ENCODE measurements at regions not wholly inside any gene's neighbourhood (a gene's known extent, or its start where the extent isn't known, plus 50 kb on each side); places are given as distances from the start of the nearest gene placed in this dataset.

DNA sequence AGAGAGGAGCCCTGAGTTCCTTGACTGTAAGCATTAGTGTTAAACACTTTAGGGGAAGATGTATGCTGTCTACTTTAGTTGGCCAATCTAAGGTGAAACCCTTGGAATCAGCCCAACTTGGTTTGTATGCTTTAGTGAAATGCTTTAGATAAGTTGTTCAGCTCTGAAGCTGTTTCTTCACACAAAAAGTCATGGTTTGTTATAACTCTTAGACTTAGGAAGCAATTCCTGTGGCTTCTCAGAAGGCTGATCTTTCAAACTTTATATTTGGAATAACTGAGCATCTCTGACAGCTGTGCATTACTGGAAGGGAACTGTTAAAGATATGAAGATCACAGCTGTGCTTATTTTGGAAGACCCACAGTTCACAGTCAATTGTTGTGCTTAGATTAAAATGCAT lies 714.1 kb downstream of the FAT4 start:
- Histone ChIP-seq H3K4me3 (ENCODE audit: control insufficient read depth in 1 of 7, extremely low read depth in 1 of 7, insufficient read depth in 4 of 7, low read depth in 2 of 7, low read length in 6 of 7) (no peak overlapping the region), H3K4me1 (ENCODE audit: control extremely low read depth in 1 of 4, control insufficient read depth in 4 of 4, insufficient read depth in 4 of 4, low read length in 3 of 4) (no peaks in the 10 kb centered on the region), H3K27ac (ENCODE audit: insufficient read depth in 1 of 2, low read depth in 1 of 2, low read length in 2 of 2, poor library complexity in 1 of 2, severe bottlenecking in 2 of 2) (no peak overlapping the region), H3K9me3 (ENCODE audit: control extremely low read depth in 1 of 5, control insufficient read depth in 4 of 5, insufficient read depth in 2 of 5, low read depth in 1 of 5, low read length in 4 of 5) (no peaks in the 10 kb centered on the region), H3K36me3 (ENCODE audit: control insufficient read depth in 4 of 4, insufficient read depth in 4 of 4, low read length in 3 of 4) (no peaks in the 10 kb centered on the region), H3K27me3 (replicated peaks in 2 of 5; ENCODE audit: control insufficient read depth in 4 of 5, insufficient read depth in 5 of 5, low read length in 4 of 5) (no peaks in the 10 kb centered on the region)
- ChIA-PET POLR2A (no interaction called here), CTCF (no interaction called here)
- DNase-seq, result no peak

DNA sequence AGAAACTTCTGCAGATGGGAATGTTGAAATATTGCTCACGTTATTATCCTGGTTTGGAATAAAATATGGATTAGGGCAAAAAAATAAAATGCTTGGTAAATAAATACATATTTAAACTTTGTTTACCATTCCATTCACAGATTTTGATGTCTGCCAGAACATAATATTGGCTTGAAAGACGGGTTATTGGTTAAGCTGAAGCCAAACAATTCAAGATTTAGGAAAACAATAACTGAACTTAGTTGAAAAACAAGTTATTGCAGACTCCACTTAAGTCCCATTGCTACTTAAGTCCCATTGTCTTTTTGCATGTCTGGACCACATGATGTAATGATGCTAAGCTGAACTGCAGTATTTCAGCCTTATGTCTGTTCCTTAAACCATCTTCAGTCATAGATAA lies 722.5 kb downstream of the FAT4 start:
- DNase-seq, result no peak
- WGBS (ENCODE audit: insufficient coverage), result no CpG with 5 or more reads among the region's 2 CpGs
- POLR2A ChIA-PET, result no interaction called here
- H3K27ac ChIP-seq (ENCODE audit: insufficient read depth in 1 of 2, low read depth in 1 of 2, low read length in 2 of 2, poor library complexity in 1 of 2, severe bottlenecking in 2 of 2), result no peak overlapping the region
- H3K4me1 ChIP-seq (ENCODE audit: control extremely low read depth in 1 of 4, control insufficient read depth in 4 of 4, insufficient read depth in 4 of 4, low read length in 3 of 4), result no peaks in the 10 kb centered on the region
- no peaks in the 10 kb centered on the region for H3K9me3 ChIP-seq (ENCODE audit: control extremely low read depth in 1 of 5, control insufficient read depth in 4 of 5, insufficient read depth in 2 of 5, low read depth in 1 of 5, low read length in 4 of 5)
- H3K36me3 ChIP-seq (ENCODE audit: control insufficient read depth in 4 of 4, insufficient read depth in 4 of 4, low read length in 3 of 4), result no peaks in the 10 kb centered on the region
- no peaks in the 10 kb centered on the region for H3K27me3 ChIP-seq (replicated peaks in 2 of 5; ENCODE audit: control insufficient read depth in 4 of 5, insufficient read depth in 5 of 5, low read length in 4 of 5)
- CTCF ChIA-PET, result no interaction called here
- no peak overlapping the region for H3K4me3 ChIP-seq (ENCODE audit: control insufficient read depth in 1 of 7, extremely low read depth in 1 of 7, insufficient read depth in 4 of 7, low read depth in 2 of 7, low read length in 6 of 7)

DNA sequence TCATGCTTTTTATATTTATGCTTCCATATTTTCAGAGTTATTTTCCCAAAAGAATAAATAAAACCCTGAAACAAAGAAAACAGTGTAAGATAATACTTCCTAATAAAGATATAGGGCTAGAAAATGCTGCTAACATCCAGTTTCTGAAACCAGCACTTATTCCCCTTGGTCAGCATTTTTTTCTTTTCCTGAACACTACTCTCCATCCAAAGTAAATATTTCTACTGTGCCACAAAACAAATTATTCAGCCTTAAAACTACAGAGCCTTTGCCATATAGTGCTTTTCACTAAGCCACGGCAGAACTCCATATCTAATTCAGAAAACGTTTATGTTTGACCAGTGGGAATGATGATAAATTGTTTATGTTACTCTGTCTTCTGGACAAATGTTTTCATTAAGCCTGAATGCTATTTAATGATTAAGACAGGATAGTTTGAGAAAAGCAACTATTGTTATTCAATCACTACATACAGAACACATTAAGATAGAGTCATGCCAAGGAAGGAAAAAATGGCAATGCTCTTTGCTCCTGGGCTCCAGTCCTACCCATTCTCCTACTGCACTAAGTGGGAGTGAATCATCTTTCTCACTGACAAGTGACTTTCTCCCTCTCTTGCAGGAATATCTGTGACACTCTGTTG lies 723.9 kb downstream of the FAT4 start:
- DNase-seq, result no peak
- no peak overlapping the region for H3K4me3 ChIP-seq (ENCODE audit: control insufficient read depth in 1 of 7, extremely low read depth in 1 of 7, insufficient read depth in 4 of 7, low read depth in 2 of 7, low read length in 6 of 7)
- no CpG with 5 or more reads among the region's 2 CpGs for WGBS (ENCODE audit: insufficient coverage)
- no peaks in the 10 kb centered on the region for H3K9me3 ChIP-seq (ENCODE audit: control extremely low read depth in 1 of 5, control insufficient read depth in 4 of 5, insufficient read depth in 2 of 5, low read depth in 1 of 5, low read length in 4 of 5)
- CTCF ChIA-PET, result no interaction called here
- H3K27me3 ChIP-seq (replicated peaks in 2 of 5; ENCODE audit: control insufficient read depth in 4 of 5, insufficient read depth in 5 of 5, low read length in 4 of 5), result no peaks in the 10 kb centered on the region
- H3K27ac ChIP-seq (ENCODE audit: insufficient read depth in 1 of 2, low read depth in 1 of 2, low read length in 2 of 2, poor library complexity in 1 of 2, severe bottlenecking in 2 of 2), result no peak overlapping the region
- H3K36me3 ChIP-seq (ENCODE audit: control insufficient read depth in 4 of 4, insufficient read depth in 4 of 4, low read length in 3 of 4), result no peaks in the 10 kb centered on the region
- POLR2A ChIA-PET, result no interaction called here
- H3K4me1 ChIP-seq (ENCODE audit: control extremely low read depth in 1 of 4, control insufficient read depth in 4 of 4, insufficient read depth in 4 of 4, low read length in 3 of 4), result no peaks in the 10 kb centered on the region

DNA sequence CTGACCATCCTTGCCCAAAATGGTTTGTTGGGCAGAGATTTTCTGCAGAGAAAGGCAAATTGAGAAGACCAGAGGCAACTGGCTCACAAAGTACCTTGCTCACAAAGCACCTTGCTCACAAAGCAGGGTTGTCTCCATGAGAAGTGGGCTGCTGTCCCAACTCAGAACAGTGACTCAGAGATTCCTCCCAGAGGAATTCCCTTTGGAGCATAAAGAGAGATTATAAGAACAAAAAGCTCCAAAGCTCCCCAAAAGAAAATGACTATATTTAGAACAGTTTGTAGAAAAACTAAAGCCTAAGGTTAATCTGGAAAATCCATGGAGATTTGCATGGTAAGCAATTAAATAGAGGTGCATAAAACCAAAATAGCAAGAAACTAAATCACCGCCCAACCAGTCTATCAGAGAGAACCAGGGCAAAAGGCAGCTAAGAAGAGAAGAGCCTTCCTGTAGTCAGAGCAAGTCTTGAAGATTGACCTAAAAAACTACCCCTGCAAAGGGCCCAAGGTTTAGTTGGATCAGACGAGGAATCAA lies 731.4 kb downstream of the FAT4 start:
- no peak overlapping the region for H3K27ac ChIP-seq (ENCODE audit: insufficient read depth in 1 of 2, low read depth in 1 of 2, low read length in 2 of 2, poor library complexity in 1 of 2, severe bottlenecking in 2 of 2)
- DNase-seq, result no peak

DNA sequence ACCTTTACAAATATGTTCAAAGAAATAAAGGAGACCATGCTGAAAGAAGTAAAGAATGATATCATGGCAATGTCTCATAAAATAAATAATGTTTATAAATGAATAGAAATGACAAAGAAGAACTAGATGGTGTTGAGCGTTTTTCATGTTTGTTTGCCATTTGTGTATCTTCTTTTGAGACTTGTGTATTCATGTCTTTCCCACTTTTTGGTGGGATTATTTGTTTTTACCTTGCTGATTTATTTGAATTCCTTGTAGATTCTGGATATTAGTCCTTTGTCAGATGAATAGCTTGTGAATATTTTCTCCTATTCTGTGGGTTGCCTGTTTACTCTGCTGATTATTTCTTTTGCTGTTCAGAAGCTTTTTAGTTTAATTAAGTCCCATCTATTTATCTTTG lies 732.4 kb downstream of the FAT4 start:
- Histone ChIP-seq H3K4me1 (ENCODE audit: control extremely low read depth in 1 of 4, control insufficient read depth in 4 of 4, insufficient read depth in 4 of 4, low read length in 3 of 4) (no peaks in the 10 kb centered on the region), H3K4me3 (ENCODE audit: control insufficient read depth in 1 of 7, extremely low read depth in 1 of 7, insufficient read depth in 4 of 7, low read depth in 2 of 7, low read length in 6 of 7) (no peak overlapping the region), H3K27me3 (replicated peaks in 2 of 5; ENCODE audit: control insufficient read depth in 4 of 5, insufficient read depth in 5 of 5, low read length in 4 of 5) (no peaks in the 10 kb centered on the region), H3K27ac (ENCODE audit: insufficient read depth in 1 of 2, low read depth in 1 of 2, low read length in 2 of 2, poor library complexity in 1 of 2, severe bottlenecking in 2 of 2) (no peak overlapping the region), H3K9me3 (ENCODE audit: control extremely low read depth in 1 of 5, control insufficient read depth in 4 of 5, insufficient read depth in 2 of 5, low read depth in 1 of 5, low read length in 4 of 5) (no peaks in the 10 kb centered on the region), H3K36me3 (ENCODE audit: control insufficient read depth in 4 of 4, insufficient read depth in 4 of 4, low read length in 3 of 4) (no peaks in the 10 kb centered on the region)
- POLR2A ChIA-PET, result no interaction called here
- DNase-seq, result no peak
- WGBS (ENCODE audit: insufficient coverage), result 100% methylated on average over 1 of the region's 1 CpG
- CTCF ChIA-PET, result no interaction called here

More for the DNA sequence above, 731.4 kb downstream of the FAT4 start:
- Histone ChIP-seq H3K4me1 (ENCODE audit: control extremely low read depth in 1 of 4, control insufficient read depth in 4 of 4, insufficient read depth in 4 of 4, low read length in 3 of 4) (no peaks in the 10 kb centered on the region), H3K9me3 (ENCODE audit: control extremely low read depth in 1 of 5, control insufficient read depth in 4 of 5, insufficient read depth in 2 of 5, low read depth in 1 of 5, low read length in 4 of 5) (no peaks in the 10 kb centered on the region), H3K4me3 (ENCODE audit: control insufficient read depth in 1 of 7, extremely low read depth in 1 of 7, insufficient read depth in 4 of 7, low read depth in 2 of 7, low read length in 6 of 7) (no peak overlapping the region), H3K36me3 (ENCODE audit: control insufficient read depth in 4 of 4, insufficient read depth in 4 of 4, low read length in 3 of 4) (no peaks in the 10 kb centered on the region), H3K27me3 (replicated peaks in 2 of 5; ENCODE audit: control insufficient read depth in 4 of 5, insufficient read depth in 5 of 5, low read length in 4 of 5) (no peaks in the 10 kb centered on the region)
- ChIA-PET CTCF (no interaction called here), POLR2A (no interaction called here)
- WGBS (ENCODE audit: insufficient coverage), result no CpG with 5 or more reads among the region's 2 CpGs

DNA sequence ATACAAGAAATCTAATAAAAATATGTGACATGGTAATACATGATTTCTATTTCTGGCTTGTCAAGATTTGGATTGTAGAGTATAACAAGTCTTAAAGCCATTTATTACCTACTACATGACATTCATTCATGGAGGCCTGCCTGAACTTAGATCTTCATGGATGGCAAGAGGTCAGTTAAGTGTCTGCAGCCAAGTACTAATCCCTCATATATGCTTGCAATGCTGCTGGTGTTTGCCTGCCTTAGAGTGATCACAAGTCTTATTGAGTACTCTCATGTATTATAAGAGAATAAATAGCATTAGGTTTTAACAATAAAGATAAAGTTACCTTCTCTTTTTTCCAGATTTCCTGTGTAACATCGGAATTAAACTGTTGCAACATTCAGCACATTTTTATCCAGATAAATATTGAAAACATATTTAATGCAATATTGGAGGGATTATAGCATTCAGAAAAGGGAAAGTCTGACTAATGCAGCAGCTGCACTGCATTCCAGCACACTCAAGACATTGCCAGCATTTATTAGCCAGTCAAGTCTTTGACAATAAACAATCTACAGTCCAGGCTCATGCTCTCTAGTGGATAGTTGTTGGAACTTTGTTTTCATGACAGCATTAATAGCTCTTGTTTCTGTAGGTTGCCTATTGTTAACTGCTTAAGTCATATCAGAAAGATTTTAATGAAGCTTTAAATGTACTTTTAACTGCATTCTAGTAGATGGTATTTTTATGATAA lies 737.1 kb downstream of the FAT4 start:
- ChIA-PET POLR2A (interaction anchor here (0.5 kb wide), 1 partner anchor 58 kb away, joined by 3 read pairs; no protein-coding TSS in a partner anchor), CTCF (no interaction called here)
- Histone ChIP-seq H3K27me3 (replicated peaks in 2 of 5; ENCODE audit: control insufficient read depth in 4 of 5, insufficient read depth in 5 of 5, low read length in 4 of 5) (no peaks in the 10 kb centered on the region), H3K4me3 (ENCODE audit: control insufficient read depth in 1 of 7, extremely low read depth in 1 of 7, insufficient read depth in 4 of 7, low read depth in 2 of 7, low read length in 6 of 7) (no peak overlapping the region), H3K36me3 (ENCODE audit: control insufficient read depth in 4 of 4, insufficient read depth in 4 of 4, low read length in 3 of 4) (no peaks in the 10 kb centered on the region), H3K9me3 (ENCODE audit: control extremely low read depth in 1 of 5, control insufficient read depth in 4 of 5, insufficient read depth in 2 of 5, low read depth in 1 of 5, low read length in 4 of 5) (no peaks in the 10 kb centered on the region), H3K27ac (ENCODE audit: insufficient read depth in 1 of 2, low read depth in 1 of 2, low read length in 2 of 2, poor library complexity in 1 of 2, severe bottlenecking in 2 of 2) (no peak overlapping the region), H3K4me1 (ENCODE audit: control extremely low read depth in 1 of 4, control insufficient read depth in 4 of 4, insufficient read depth in 4 of 4, low read length in 3 of 4) (no peaks in the 10 kb centered on the region)
- WGBS (ENCODE audit: insufficient coverage), result no CpG with 5 or more reads among the region's 1 CpG
- DNase-seq, result no peak

DNA sequence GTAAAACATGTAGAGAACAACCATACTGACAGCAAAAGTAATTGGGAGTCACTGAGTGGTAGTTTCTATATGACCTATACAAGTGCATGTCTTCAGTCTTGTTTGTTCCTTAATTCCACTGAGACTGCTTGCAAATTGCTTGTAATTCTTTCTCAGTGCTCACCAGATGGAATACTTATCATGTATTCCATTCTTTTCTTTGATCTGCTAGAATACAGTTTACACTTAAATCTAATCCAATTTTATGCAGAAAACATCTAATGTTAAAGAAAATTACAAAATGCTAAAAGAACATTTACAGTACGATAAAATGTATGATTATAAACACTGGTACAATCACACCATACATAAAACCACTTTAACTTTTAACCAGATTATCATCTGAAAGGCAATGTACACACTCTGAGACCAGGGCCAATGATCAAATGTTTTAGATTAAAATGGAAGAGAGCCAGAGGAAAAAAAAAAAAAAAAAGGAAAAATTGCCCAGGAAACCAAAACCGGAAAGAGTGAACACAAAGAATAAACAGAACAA lies 741.4 kb downstream of the FAT4 start:
- CTCF ChIA-PET, result no interaction called here
- Histone ChIP-seq H3K36me3 (ENCODE audit: control insufficient read depth in 4 of 4, insufficient read depth in 4 of 4, low read length in 3 of 4) (no peaks in the 10 kb centered on the region), H3K4me1 (ENCODE audit: control extremely low read depth in 1 of 4, control insufficient read depth in 4 of 4, insufficient read depth in 4 of 4, low read length in 3 of 4) (no peaks in the 10 kb centered on the region), H3K9me3 (ENCODE audit: control extremely low read depth in 1 of 5, control insufficient read depth in 4 of 5, insufficient read depth in 2 of 5, low read depth in 1 of 5, low read length in 4 of 5) (no peaks in the 10 kb centered on the region), H3K27me3 (replicated peaks in 2 of 5; ENCODE audit: control insufficient read depth in 4 of 5, insufficient read depth in 5 of 5, low read length in 4 of 5) (no peaks in the 10 kb centered on the region), H3K4me3 (ENCODE audit: control insufficient read depth in 1 of 7, extremely low read depth in 1 of 7, insufficient read depth in 4 of 7, low read depth in 2 of 7, low read length in 6 of 7) (no peak overlapping the region), H3K27ac (ENCODE audit: insufficient read depth in 1 of 2, low read depth in 1 of 2, low read length in 2 of 2, poor library complexity in 1 of 2, severe bottlenecking in 2 of 2) (no peak overlapping the region)
- WGBS (ENCODE audit: insufficient coverage), result no CpG with 5 or more reads among the region's 2 CpGs
- POLR2A ChIA-PET, result no interaction called here
- no peak for DNase-seq
